K562 (cell line): ENCODE measurements at regions not wholly inside any gene's neighbourhood (a gene's known extent, or its start where the extent isn't known, plus 50 kb on each side); places are given as distances from the start of the nearest gene placed in this dataset.

Experiments
- ATAC-seq: fragments of 200-7000 bp; cut with Tn5 transposase; 3 replicates; pipeline ENCODE4 v1.9.1; 2020; ENCODE audit warnings: moderate library complexity
- BruUV-seq: library from RNA; stranded (reverse); fragments of 400-500 nt; replicated peaks from 2 replicates; lab custom pipeline; 2021; lab: Mats Ljungman, UMichigan
- CTCF ChIA-PET: fragments of 300-600 bp; formaldehyde crosslinking; extraction: SDS; loops from one replicate; lab custom pipeline; 2021; ENCODE audit warnings: low intra/inter-chr PET ratio; lab: Yijun Ruan, JAX
- POLR2A ChIA-PET: fragments of 300-600, 350-650 bp; sonication (Branson Sonifier 250); formaldehyde crosslinking; extraction: SDS; loops from one replicate; lab custom pipeline; 2021; ENCODE audit warnings: antibody characterized with exemption, inconsistent platforms; lab: Yijun Ruan, JAX
- DNase-seq, 4 experiments: peaks; one replicate each; pipeline versions ENCODE4 v3.0.0 to v3.0.0-alpha.2; 2011 to 2018; ENCODE audit warnings: low spot score in 3 of 4, mixed read lengths in 3 of 4; ENCODE audit errors: extremely low read depth in 1 of 4
- FAIRE-seq: peaks from 2 replicates; lab custom pipeline; 2011; peaks lifted over from hg19 to GRCh38; lab: Jason Lieb, UNC
- H2AFZ ChIP-seq: 2 replicates; pipeline ENCODE4 v1.6.0; 2011; ENCODE audit warnings: low read depth, low read length, control low read depth, inconsistent platforms
- H3K27ac ChIP-seq: fragments of 200-600 bp; 3 replicates; pipeline ENCODE4 v1.8.0; 2011; ENCODE audit warnings: low read depth, mild to moderate bottlenecking, control low read depth, inconsistent platforms, low read length, moderate library complexity, mixed read lengths; ENCODE audit errors: extremely low read depth
- H3K27me3 ChIP-seq, 2 experiments: fragments of 300-600 bp in 1 of 2; 2 replicates in 1 of 2; 3 replicates in 1 of 2; pipeline versions ENCODE4 v1.6.0 to v1.8.0; 2011; ENCODE audit warnings: inconsistent platforms in 2 of 2, low read length in 2 of 2, mild to moderate bottlenecking in 1 of 2, mixed read lengths in 1 of 2, moderate library complexity in 1 of 2; ENCODE audit not compliant: control insufficient read depth in 2 of 2, insufficient read depth in 2 of 2
- H3K36me3 ChIP-seq: fragments of 300-600 bp; 3 replicates; pipeline ENCODE4 v1.8.0; 2011; ENCODE audit warnings: mild to moderate bottlenecking, low read length, inconsistent platforms; ENCODE audit not compliant: control insufficient read depth, insufficient read depth
- H3K4me1 ChIP-seq, 2 experiments: fragments of 200-600 bp in 1 of 2; replicated peaks in 1 of 2; 2 replicates in 1 of 2; 3 replicates in 1 of 2; pipeline versions ENCODE4 v1.5.1 to v1.8.0; 2011; ENCODE audit warnings: inconsistent platforms in 2 of 2, low read length in 2 of 2, mild to moderate bottlenecking in 1 of 2, mixed read lengths in 1 of 2, moderate library complexity in 1 of 2; ENCODE audit not compliant: control insufficient read depth in 2 of 2, insufficient read depth in 2 of 2
- H3K4me2 ChIP-seq: 2 replicates; pipeline ENCODE4 v1.6.1; 2011; ENCODE audit warnings: low read length, control low read depth, inconsistent platforms, mixed read lengths; ENCODE audit not compliant: insufficient read depth
- H3K4me3 ChIP-seq: fragments of 200-600 bp; sonication (generic), shearing (Covaris generic); 2 replicates; pipeline ENCODE4 v1.5.1; 2016; ENCODE audit warnings: control low read depth, inconsistent platforms
- H3K79me2 ChIP-seq: fragments of 200-600 bp; 3 replicates; pipeline ENCODE4 v1.8.0; 2011; ENCODE audit warnings: low read length, inconsistent platforms; ENCODE audit not compliant: control insufficient read depth, insufficient read depth
- H3K9ac ChIP-seq, 2 experiments: 2 replicates each; pipeline versions ENCODE4 v1.6.0 to v1.6.1; 2011; ENCODE audit warnings: low read depth in 2 of 2, low read length in 2 of 2, control low read depth in 1 of 2, inconsistent platforms in 1 of 2, mild to moderate bottlenecking in 1 of 2, mixed read lengths in 1 of 2; ENCODE audit not compliant: insufficient read depth in 1 of 2
- H3K9me1 ChIP-seq: one replicate; pipeline ENCODE4 v1.6.0; 2011; ENCODE audit warnings: inconsistent platforms, mild to moderate bottlenecking, low read length, moderate library complexity; ENCODE audit not compliant: control insufficient read depth, insufficient read depth
- H3K9me3 ChIP-seq: replicated peaks from 2 replicates; pipeline ENCODE4 v1.5.1; 2011; ENCODE audit warnings: low read depth, low read length, inconsistent platforms; ENCODE audit not compliant: control insufficient read depth, insufficient read depth
- H4K20me1 ChIP-seq: replicated peaks from 2 replicates; pipeline ENCODE4 v1.6.1; 2011; ENCODE audit warnings: low read length, inconsistent platforms, mixed read lengths; ENCODE audit not compliant: control insufficient read depth, insufficient read depth
- ATF7 ChIP-seq: fragments of 450-650 bp; IDR thresholded peaks from 2 replicates; pipeline ENCODE4 v1.7.1; 2014; ENCODE audit warnings: mild to moderate bottlenecking, moderate library complexity
- BRD9 ChIP-seq: fragments of 450-650 bp; IDR thresholded peaks from 2 replicates; pipeline ENCODE4 v1.6.1; 2018; ENCODE audit warnings: low read depth; ENCODE audit not compliant: partially characterized antibody
- ELF1 ChIP-seq: fragments of 200-800 bp; sonication (Bioruptor generic); IDR thresholded peaks from 2 replicates; pipeline ENCODE4 v1.6.1; 2016; ENCODE audit warnings: missing genetic modification characterization, missing compliant biosample characterization
- GABPA ChIP-seq: fragments of 200-800 bp; sonication (Bioruptor generic); conservative IDR thresholded peaks from 2 replicates; pipeline ENCODE4 v1.6.1; 2016; ENCODE audit warnings: low read depth, missing genetic modification characterization, missing compliant biosample characterization
- HDAC1 ChIP-seq, 2 experiments: fragments of 450-650 bp; IDR thresholded peaks; 2 replicates each; pipeline ENCODE4 v1.6.1; 2016 to 2017; ENCODE audit warnings: inconsistent platforms in 1 of 2, mild to moderate bottlenecking in 1 of 2, moderate library complexity in 1 of 2
- KAT7 ChIP-seq: sonication (generic); formaldehyde crosslinking; IDR thresholded peaks from 2 replicates; pipeline ENCODE4 v1.8.0; 2022; ENCODE audit warnings: missing genetic modification reagents, mild to moderate bottlenecking, borderline replicate concordance
- KDM1A ChIP-seq, 2 experiments: fragments of 450-650 bp; IDR thresholded peaks; 2 replicates each; pipeline ENCODE4 v1.6.1; 2016; ENCODE audit warnings: mild to moderate bottlenecking in 2 of 2
- PHF20 ChIP-seq: fragments of 450-650 bp; IDR thresholded peaks from 2 replicates; pipeline ENCODE4 v1.6.1; 2018; ENCODE audit not compliant: partially characterized antibody
- POLR3G ChIP-seq: IDR thresholded peaks from 2 replicates; pipeline ENCODE4 v1.6.1; 2011; ENCODE audit not compliant: insufficient read length, insufficient replicate concordance; ENCODE audit errors: extremely low read depth
- RBM15 ChIP-seq: fragments of 200-400 bp; formaldehyde crosslinking; IDR thresholded peaks from 2 replicates; pipeline ENCODE4 v1.6.1; 2018; ENCODE audit warnings: mild to moderate bottlenecking, low read length, moderate library complexity; ENCODE audit not compliant: insufficient read depth
- TGIF2 ChIP-seq: sonication (generic); formaldehyde crosslinking; IDR thresholded peaks from 2 replicates; pipeline ENCODE4 v1.8.1; 2022; ENCODE audit warnings: mild to moderate bottlenecking, missing genetic modification reagents, moderate library complexity
- U2AF2 ChIP-seq: fragments of 200-400 bp; formaldehyde crosslinking; optimal IDR thresholded peaks from 2 replicates; pipeline ENCODE3; 2017; ENCODE audit warnings: low read depth, mild to moderate bottlenecking, low read length
- ZBTB8A ChIP-seq: fragments of 450-650 bp; IDR thresholded peaks from 2 replicates; pipeline ENCODE4 v1.6.1; 2018; ENCODE audit warnings: mild to moderate bottlenecking, moderate library complexity; ENCODE audit not compliant: partially characterized antibody
- ZC3H11A ChIP-seq: IDR thresholded peaks from 2 replicates; pipeline ENCODE4 v1.6.1; 2012; ENCODE audit warnings: low read depth, low read length, improper control_type of control experiment
- ZFP91 ChIP-seq: sonication (generic); formaldehyde crosslinking; IDR thresholded peaks from 2 replicates; pipeline ENCODE4 v1.8.0; 2022; ENCODE audit warnings: mild to moderate bottlenecking, missing genetic modification reagents
- ZNF589 ChIP-seq: fragments of 200-800 bp; sonication (Bioruptor generic); IDR thresholded peaks from 2 replicates; pipeline ENCODE4 v1.6.1; 2016; ENCODE audit warnings: low read depth, missing genetic modification characterization, missing compliant biosample characterization
- ZNF609 ChIP-seq: sonication (generic); formaldehyde crosslinking; IDR thresholded peaks from 2 replicates; pipeline ENCODE4 v1.8.1; 2023; ENCODE audit warnings: missing genetic modification reagents, mild to moderate bottlenecking, borderline replicate concordance
- WGBS: fragments of 100-300 bp; shearing (Covaris generic); methylation state at CpG from one replicate; pipeline ENCODE4 v1.1.6; 2016; ENCODE audit warnings: low coverage, mixed read lengths; ENCODE audit not compliant: insufficient coverage; ENCODE audit errors: missing lambda C conversion rate; 5-methylcytosine and 5-hydroxymethylcytosine counted together
- in situ Hi-C: fragments of 300-500 bp; cut with MboI; formaldehyde crosslinking; loops from 4 replicates; pipeline ENCODE4 v1.15.0; 2018; ENCODE audit warnings: inconsistent platforms, mixed read lengths
- intact Hi-C: fragments of 100-400 bp; cut with micrococcal nuclease; formaldehyde crosslinking; loops from 2 replicates; pipeline ENCODE4 v1.14.2; 2022

- no peak for TF ChIP-seq ZFP91
- TF ChIP-seq KAT7 (CRISPR knock-in tag): no peak
- TF ChIP-seq KDM1A (IDR thresholded peaks at IDR 0.05): no peak
- TF ChIP-seq ZC3H11A: no peak
- no peak for TF ChIP-seq RBM15
- no peak for TF ChIP-seq U2AF2
- no peak for TF ChIP-seq GABPA (tag)
- no peak for TF ChIP-seq ELF1
These were observed 192.5 kb downstream of the OTOR start (continued) for GRCh38 chr20:16940701-16941100.

DNA sequence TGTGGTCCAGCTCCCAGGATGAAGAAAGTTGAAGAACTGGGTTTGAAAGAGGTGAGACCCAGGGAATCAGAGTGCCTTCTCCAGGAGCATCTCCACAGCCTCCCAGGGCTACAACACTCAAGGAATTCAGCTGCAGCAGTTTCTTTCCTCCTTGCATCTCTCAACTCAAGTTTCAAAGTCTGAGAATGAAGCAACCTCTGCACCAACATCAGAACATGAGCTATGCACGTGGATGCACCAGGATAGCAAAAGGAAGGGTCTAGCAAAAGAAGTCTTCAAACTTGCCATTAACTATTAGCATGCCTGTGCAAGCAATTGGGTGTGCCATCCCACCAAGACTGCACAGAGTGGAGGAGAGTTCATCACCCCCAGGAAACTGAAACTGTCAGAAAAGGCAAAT, 193.9 kb downstream of the OTOR start:
- Histone ChIP-seq H3K36me3 (no peaks in the 10 kb centered on the region), H2AFZ (no peak overlapping the region), H3K9me1 (no peaks in the 10 kb centered on the region), H3K79me2 (no peaks in the 10 kb centered on the region), H3K27me3 (no peaks in the 10 kb centered on the region), H3K4me1 (no peaks in the 10 kb centered on the region), H3K27ac (no peak overlapping the region), H3K9me3 (no peaks in the 10 kb centered on the region; the same call in 1 of the 2 replicates), H3K4me3 (no peak overlapping the region), H4K20me1 (no peaks in the 10 kb centered on the region), H3K9ac (no peak overlapping the region), H3K4me2 (no peak overlapping the region)
- BruUV-seq: no TSS peak
- TF ChIP-seq POLR3G (no peak), TGIF2 (CRISPR knock-in tag) (no peak), ZNF609 (no peak), ATF7 (no peak), ZNF589 (CRISPR knock-in tag) (no peak), PHF20 (no peak), HDAC1 (IDR thresholded peaks at IDR 0.05) (no peak), BRD9 (no peak), ZBTB8A (no peak)
- ChIA-PET CTCF (no interaction called here), POLR2A (no interaction called here)
- in situ Hi-C loops (no loop called here), intact Hi-C loops (no loop called here)
- WGBS: 0% methylated on average over 1 of the region's 1 CpG
- FAIRE-seq (no peak), DNase-seq (no peak), ATAC-seq (no peak)
